A549 (cell line): ENCODE measurements at regions not wholly inside any gene's neighbourhood (a gene's known extent, or its start where the extent isn't known, plus 50 kb on each side); places are given as distances from the start of the nearest gene placed in this dataset.
A peak's percentile ranks its signal among the peaks of the same experiment; 100 is the strongest.

Experiments used
- ATAC-seq, 2 experiments: fragments of 200-7000 bp in 1 of 2; fragments of >200 bp in 1 of 2; cut with Nextera tagmentation in 1 of 2; cut with Tn5 transposase in 1 of 2; 3 replicates each; pipeline versions ENCODE4 v1.8.0 to v1.9.1; 2018 to 2020; ENCODE audit warnings: mild to moderate bottlenecking in 1 of 2, moderate library complexity in 1 of 2
- CTCF ChIA-PET: fragments of 300-600 bp; sonication (Branson Sonifier 250); formaldehyde crosslinking; extraction: SDS; loops from one replicate; lab custom pipeline; 2021; ENCODE audit warnings: antibody characterized with exemption, inconsistent platforms; lab: Yijun Ruan, JAX
- POLR2A ChIA-PET: fragments of 350-600 bp; formaldehyde crosslinking; extraction: SDS; loops from one replicate; lab custom pipeline; 2021; ENCODE audit warnings: antibody characterized with exemption, inconsistent platforms; lab: Yijun Ruan, JAX
- DNase-seq, 2 experiments: peaks; one replicate each; pipeline versions ENCODE4 v3.0.0 to v3.0.0-alpha.2; 2011 to 2016; ENCODE audit warnings: low read depth in 1 of 2, low spot score in 1 of 2
- FAIRE-seq: peaks from 2 replicates; lab custom pipeline; 2011; peaks lifted over from hg19 to GRCh38; lab: Jason Lieb, UNC
- H3K27ac ChIP-seq, 2 experiments: fragments of >200 bp; sonication (Bioruptor Twin); formaldehyde crosslinking; 3 replicates each; pipeline ENCODE4 v1.5.1; 2016 to 2017
- H3K4me1 ChIP-seq: fragments of >200 bp; sonication (Bioruptor Twin); formaldehyde crosslinking; 3 replicates; pipeline ENCODE4 v1.6.1; 2016
- H3K4me2 ChIP-seq: fragments of >200 bp; sonication (Bioruptor Twin); formaldehyde crosslinking; 3 replicates; pipeline ENCODE4 v1.6.1; 2016
- H3K4me3 ChIP-seq: fragments of >200 bp; sonication (Bioruptor Twin); formaldehyde crosslinking; 3 replicates; pipeline ENCODE4 v1.5.1; 2016
- H3K9me3 ChIP-seq: fragments of >200 bp; sonication (Bioruptor Twin); formaldehyde crosslinking; 3 replicates; pipeline ENCODE4 v1.6.1; 2016
- BHLHE40 ChIP-seq: IDR thresholded peaks from 2 replicates; pipeline ENCODE4 v1.6.1; 2012; ENCODE audit warnings: low read depth, low read length, inconsistent platforms
- CBX2 ChIP-seq: fragments of 200-600 bp; sonication (generic); IDR thresholded peaks from 2 replicates; pipeline ENCODE4 v1.6.1; 2016; ENCODE audit warnings: low read depth, mild to moderate bottlenecking, borderline replicate concordance
- HOXB13 ChIP-seq: fragments of 250-450 bp; sonication (Bioruptor Pico); IDR thresholded peaks from 2 replicates; pipeline ENCODE4 v1.5.0; 2020; ENCODE audit warnings: low read depth, mild to moderate bottlenecking, moderate library complexity
- MAZ ChIP-seq: fragments of 150-350 bp; IDR thresholded peaks from 2 replicates; pipeline ENCODE4 v1.6.1; 2014; ENCODE audit warnings: antibody characterized with exemption, low read depth, low read length, borderline replicate concordance
- NPAS2 ChIP-seq: fragments of 250-450 bp; sonication (Bioruptor Pico); IDR thresholded peaks from 2 replicates; pipeline ENCODE4 v1.8.0; 2022; ENCODE audit warnings: mild to moderate bottlenecking, moderate library complexity, borderline replicate concordance
- POLR2AphosphoS2 ChIP-seq: conservative IDR thresholded peaks from 2 replicates; pipeline ENCODE4 v1.6.1; 2012; ENCODE audit warnings: low read length, improper control_type of control experiment, inconsistent platforms
- RCOR1 ChIP-seq: fragments of 150-350 bp; IDR thresholded peaks from 2 replicates; pipeline ENCODE4 v1.6.1; 2014; ENCODE audit warnings: antibody characterized with exemption, low read length, low read depth
- RFX5 ChIP-seq: fragments of 450-650 bp; IDR thresholded peaks from 2 replicates; pipeline ENCODE4 v1.7.1; 2014; ENCODE audit warnings: antibody characterized with exemption, mild to moderate bottlenecking, moderate library complexity
- SREBF2 ChIP-seq: fragments of 450-650 bp; IDR thresholded peaks from 2 replicates; pipeline ENCODE4 v1.6.1; 2014; ENCODE audit warnings: mild to moderate bottlenecking, moderate library complexity
- TP53 ChIP-seq: fragments of 250-450 bp; sonication (Bioruptor Pico); IDR thresholded peaks from 2 replicates; pipeline ENCODE4 v1.5.0; 2021; ENCODE audit warnings: mild to moderate bottlenecking, moderate library complexity
- WGBS: methylation state at CpG from one replicate; pipeline ENCODE4 v1.1.6; 2017; ENCODE audit errors: missing lambda C conversion rate; 5-methylcytosine and 5-hydroxymethylcytosine counted together
- TF ChIP-seq, protein P1 (sequence below): fragments of >200 bp; sonication (Bioruptor Twin); formaldehyde crosslinking; IDR thresholded peaks from 3 replicates; pipeline ENCODE4 v1.5.1; 2016
- TF ChIP-seq, protein P2 (sequence below): fragments of 200-600 bp; sonication (generic); IDR thresholded peaks from 2 replicates; pipeline ENCODE4 v1.6.1; 2016; ENCODE audit warnings: antibody characterized with exemption, mild to moderate bottlenecking, moderate library complexity
- TF ChIP-seq, protein P3 (sequence below): fragments of 250-450 bp; sonication (Bioruptor Pico); IDR thresholded peaks from 2 replicates; pipeline ENCODE4 v1.5.0; 2020; ENCODE audit warnings: low read depth, mild to moderate bottlenecking, moderate library complexity
- TF ChIP-seq, protein P4 (sequence below): fragments of 250-450 bp; sonication (Bioruptor Pico); IDR thresholded peaks from 2 replicates; pipeline ENCODE4 v1.5.0; 2021; ENCODE audit warnings: mild to moderate bottlenecking, moderate library complexity, borderline replicate concordance

DNA sequence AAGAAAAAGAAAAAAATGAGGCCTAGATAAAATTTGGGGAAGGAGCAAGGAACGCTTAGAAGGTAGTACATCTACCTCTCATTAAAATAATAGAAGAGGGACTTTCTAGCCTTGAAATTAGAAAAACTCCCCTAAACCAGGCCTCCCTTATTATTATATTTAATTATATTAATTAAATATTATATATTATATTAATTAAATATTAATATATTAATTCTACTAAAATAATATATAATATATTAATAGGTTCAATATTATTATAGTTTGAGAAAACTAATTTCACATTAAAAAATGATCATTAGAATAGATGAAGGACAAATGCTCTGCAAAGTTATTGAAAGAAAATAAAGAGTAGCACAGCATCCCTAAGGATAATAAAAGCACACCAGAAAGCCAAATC lies 449.4 kb downstream of the NBAS start:
- H3K27ac ChIP-seq, result no peak overlapping the region
- no peaks in the 10 kb centered on the region for H3K4me1 ChIP-seq
- no peak overlapping the region for H3K4me2 ChIP-seq
- ATAC-seq, result no peak
- FAIRE-seq, result no peak
- no peak for DNase-seq
- WGBS, result 44% methylated on average over 1 of the region's 1 CpG
- H3K4me3 ChIP-seq, result no peak overlapping the region
- TF ChIP-seq, protein P1, sequence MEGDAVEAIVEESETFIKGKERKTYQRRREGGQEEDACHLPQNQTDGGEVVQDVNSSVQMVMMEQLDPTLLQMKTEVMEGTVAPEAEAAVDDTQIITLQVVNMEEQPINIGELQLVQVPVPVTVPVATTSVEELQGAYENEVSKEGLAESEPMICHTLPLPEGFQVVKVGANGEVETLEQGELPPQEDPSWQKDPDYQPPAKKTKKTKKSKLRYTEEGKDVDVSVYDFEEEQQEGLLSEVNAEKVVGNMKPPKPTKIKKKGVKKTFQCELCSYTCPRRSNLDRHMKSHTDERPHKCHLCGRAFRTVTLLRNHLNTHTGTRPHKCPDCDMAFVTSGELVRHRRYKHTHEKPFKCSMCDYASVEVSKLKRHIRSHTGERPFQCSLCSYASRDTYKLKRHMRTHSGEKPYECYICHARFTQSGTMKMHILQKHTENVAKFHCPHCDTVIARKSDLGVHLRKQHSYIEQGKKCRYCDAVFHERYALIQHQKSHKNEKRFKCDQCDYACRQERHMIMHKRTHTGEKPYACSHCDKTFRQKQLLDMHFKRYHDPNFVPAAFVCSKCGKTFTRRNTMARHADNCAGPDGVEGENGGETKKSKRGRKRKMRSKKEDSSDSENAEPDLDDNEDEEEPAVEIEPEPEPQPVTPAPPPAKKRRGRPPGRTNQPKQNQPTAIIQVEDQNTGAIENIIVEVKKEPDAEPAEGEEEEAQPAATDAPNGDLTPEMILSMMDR, result no peak
- TF ChIP-seq TP53 (CRISPR knock-in tag), result no peak
- TF ChIP-seq, all 56 proteins: peak for 0
- CTCF ChIA-PET, result no interaction called here
- POLR2A ChIA-PET, result no interaction called here
- H3K9me3 ChIP-seq, result peaks cover 21% of the 10 kb centered on the region

DNA sequence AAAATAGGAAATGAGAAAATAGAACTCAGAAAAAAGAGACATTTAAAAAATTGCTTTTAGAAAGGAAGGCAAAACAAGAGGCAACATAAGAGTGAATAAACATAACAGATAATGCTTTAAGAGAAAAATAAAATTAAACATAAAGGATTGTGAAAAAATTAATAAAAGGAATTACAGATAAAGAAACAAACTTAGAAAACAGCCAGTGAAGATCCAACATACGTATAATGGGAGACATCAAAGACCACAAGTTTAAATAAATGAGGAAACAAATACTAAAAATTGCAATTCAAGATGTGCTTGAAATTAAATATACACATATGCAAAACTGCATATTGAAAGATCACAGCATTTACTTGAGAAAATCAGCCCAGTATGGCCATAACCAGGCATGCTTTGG lies 448.9 kb downstream of the NBAS start:
- 3% methylated on average over 1 of the region's 1 CpG for WGBS
- Histone ChIP-seq H3K4me3 (no peak overlapping the region), H3K4me2 (no peak overlapping the region), H3K4me1 (no peaks in the 10 kb centered on the region), H3K9me3 (peaks cover 21% of the 10 kb centered on the region), H3K27ac (no peak overlapping the region)
- TF ChIP-seq, protein P2, sequence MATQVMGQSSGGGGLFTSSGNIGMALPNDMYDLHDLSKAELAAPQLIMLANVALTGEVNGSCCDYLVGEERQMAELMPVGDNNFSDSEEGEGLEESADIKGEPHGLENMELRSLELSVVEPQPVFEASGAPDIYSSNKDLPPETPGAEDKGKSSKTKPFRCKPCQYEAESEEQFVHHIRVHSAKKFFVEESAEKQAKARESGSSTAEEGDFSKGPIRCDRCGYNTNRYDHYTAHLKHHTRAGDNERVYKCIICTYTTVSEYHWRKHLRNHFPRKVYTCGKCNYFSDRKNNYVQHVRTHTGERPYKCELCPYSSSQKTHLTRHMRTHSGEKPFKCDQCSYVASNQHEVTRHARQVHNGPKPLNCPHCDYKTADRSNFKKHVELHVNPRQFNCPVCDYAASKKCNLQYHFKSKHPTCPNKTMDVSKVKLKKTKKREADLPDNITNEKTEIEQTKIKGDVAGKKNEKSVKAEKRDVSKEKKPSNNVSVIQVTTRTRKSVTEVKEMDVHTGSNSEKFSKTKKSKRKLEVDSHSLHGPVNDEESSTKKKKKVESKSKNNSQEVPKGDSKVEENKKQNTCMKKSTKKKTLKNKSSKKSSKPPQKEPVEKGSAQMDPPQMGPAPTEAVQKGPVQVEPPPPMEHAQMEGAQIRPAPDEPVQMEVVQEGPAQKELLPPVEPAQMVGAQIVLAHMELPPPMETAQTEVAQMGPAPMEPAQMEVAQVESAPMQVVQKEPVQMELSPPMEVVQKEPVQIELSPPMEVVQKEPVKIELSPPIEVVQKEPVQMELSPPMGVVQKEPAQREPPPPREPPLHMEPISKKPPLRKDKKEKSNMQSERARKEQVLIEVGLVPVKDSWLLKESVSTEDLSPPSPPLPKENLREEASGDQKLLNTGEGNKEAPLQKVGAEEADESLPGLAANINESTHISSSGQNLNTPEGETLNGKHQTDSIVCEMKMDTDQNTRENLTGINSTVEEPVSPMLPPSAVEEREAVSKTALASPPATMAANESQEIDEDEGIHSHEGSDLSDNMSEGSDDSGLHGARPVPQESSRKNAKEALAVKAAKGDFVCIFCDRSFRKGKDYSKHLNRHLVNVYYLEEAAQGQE, result no peak
- TF ChIP-seq, protein P3, sequence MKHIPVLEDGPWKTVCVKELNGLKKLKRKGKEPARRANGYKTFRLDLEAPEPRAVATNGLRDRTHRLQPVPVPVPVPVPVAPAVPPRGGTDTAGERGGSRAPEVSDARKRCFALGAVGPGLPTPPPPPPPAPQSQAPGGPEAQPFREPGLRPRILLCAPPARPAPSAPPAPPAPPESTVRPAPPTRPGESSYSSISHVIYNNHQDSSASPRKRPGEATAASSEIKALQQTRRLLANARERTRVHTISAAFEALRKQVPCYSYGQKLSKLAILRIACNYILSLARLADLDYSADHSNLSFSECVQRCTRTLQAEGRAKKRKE (CRISPR knock-in tag), result no peak
- TF ChIP-seq POLR2AphosphoS2, result no peak
- TF ChIP-seq, protein P4, sequence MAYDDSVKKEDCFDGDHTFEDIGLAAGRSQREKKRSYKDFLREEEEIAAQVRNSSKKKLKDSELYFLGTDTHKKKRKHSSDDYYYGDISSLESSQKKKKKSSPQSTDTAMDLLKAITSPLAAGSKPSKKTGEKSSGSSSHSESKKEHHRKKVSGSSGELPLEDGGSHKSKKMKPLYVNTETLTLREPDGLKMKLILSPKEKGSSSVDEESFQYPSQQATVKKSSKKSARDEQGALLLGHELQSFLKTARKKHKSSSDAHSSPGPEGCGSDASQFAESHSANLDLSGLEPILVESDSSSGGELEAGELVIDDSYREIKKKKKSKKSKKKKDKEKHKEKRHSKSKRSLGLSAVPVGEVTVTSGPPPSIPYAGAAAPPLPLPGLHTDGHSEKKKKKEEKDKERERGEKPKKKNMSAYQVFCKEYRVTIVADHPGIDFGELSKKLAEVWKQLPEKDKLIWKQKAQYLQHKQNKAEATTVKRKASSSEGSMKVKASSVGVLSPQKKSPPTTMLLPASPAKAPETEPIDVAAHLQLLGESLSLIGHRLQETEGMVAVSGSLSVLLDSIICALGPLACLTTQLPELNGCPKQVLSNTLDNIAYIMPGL (CRISPR knock-in tag), result no peak
- no peak for TF ChIP-seq HOXB13 (CRISPR knock-in tag)
- TF ChIP-seq RCOR1, result no peak
- FAIRE-seq (no peak), ATAC-seq (no peak), DNase-seq (peak in 1 of 2 experiments; percentile 45)
- CTCF ChIA-PET, result no interaction called here
- POLR2A ChIA-PET, result no interaction called here

DNA sequence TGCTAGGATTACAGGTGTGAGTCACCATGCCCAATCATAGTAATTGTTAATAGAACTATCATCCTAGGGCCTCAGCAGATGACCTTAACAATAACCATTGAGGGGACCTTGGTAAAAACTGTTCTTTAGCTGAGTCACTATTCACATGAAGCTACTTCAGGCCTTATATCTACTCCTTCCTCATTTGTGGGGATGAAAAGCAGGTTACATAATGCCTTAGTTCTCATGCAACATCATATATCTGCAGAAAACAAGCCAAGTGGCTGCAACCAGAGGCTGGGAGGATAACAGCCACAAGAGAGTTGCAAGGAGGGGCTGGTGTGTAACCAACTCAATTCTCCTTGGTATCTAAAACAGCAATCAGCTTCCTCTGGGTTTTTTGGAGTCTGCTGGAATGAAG lies 445.4 kb downstream of the NBAS start:
- ATAC-seq (no peak), DNase-seq (no peak), FAIRE-seq (no peak)
- CTCF ChIA-PET, result interaction anchor here (1.2 kb wide), 1 partner anchor 20 kb away, joined by 3 read pairs; no protein-coding TSS in a partner anchor
- Histone ChIP-seq H3K9me3 (peaks cover 18% of the 10 kb centered on the region; the same call in 2 of the 3 replicates), H3K4me1 (no peaks in the 10 kb centered on the region), H3K4me3 (no peak overlapping the region), H3K4me2 (no peak overlapping the region), H3K27ac (no peak overlapping the region)
- POLR2A ChIA-PET, result no interaction called here
- TF ChIP-seq RFX5, result no peak
- no peak for TF ChIP-seq CBX2
- TF ChIP-seq NPAS2 (CRISPR knock-in tag), result no peak
- no peak for TF ChIP-seq BHLHE40
- TF ChIP-seq MAZ, result no peak
- TF ChIP-seq SREBF2, result no peak
